PC-3 (cell line): ENCODE measurements at regions not wholly inside any gene's neighbourhood (a gene's known extent, or its start where the extent isn't known, plus 50 kb on each side); places are given as distances from the start of the nearest gene placed in this dataset.
"Not testable (repeated sequence)": the region's sequence is repeated elsewhere in the genome, so short reads cannot be mapped to it uniquely, and the experiment has no call there.

Experiments used
- ATAC-seq: fragments of 200-7000 bp; cut with Tn5 transposase; 2 replicates; pipeline ENCODE4 v1.9.1; 2020; ENCODE audit warnings: mild to moderate bottlenecking, moderate library complexity
- BruUV-seq: library from RNA; stranded (reverse); fragments of 400-500 nt; replicated peaks from 2 replicates; lab custom pipeline; 2021; lab: Mats Ljungman, UMichigan
- CTCF ChIA-PET: fragments of 300-600 bp; sonication (Branson Sonifier 250); formaldehyde crosslinking; loops from one replicate; lab custom pipeline; 2022; ENCODE audit warnings: antibody characterized with exemption; lab: Charles Lee
- POLR2A ChIA-PET: fragments of 300-600 bp; sonication (Branson Sonifier 250); formaldehyde crosslinking; loops from one replicate; lab custom pipeline; 2022; ENCODE audit warnings: antibody characterized with exemption; ENCODE audit not compliant: unreplicated experiment; lab: Charles Lee
- DNase-seq: peaks from one replicate; pipeline ENCODE4 v3.0.0-alpha.2; 2015
- H2AFZ ChIP-seq: fragments of 300-600 bp; sonication (generic); 2 replicates; pipeline ENCODE4 v1.6.0; 2016; ENCODE audit warnings: antibody characterized with exemption, low read length
- H3F3A ChIP-seq: fragments of 300-600 bp; sonication (generic); one replicate; pipeline ENCODE4 v1.6.0; 2017; ENCODE audit warnings: antibody characterized with exemption, low read length, control low read depth, mild to moderate bottlenecking; ENCODE audit not compliant: unreplicated experiment
- H3K27ac ChIP-seq: fragments of 300-600 bp; sonication (generic); 2 replicates; pipeline ENCODE4 v1.5.1; 2016; ENCODE audit warnings: mild to moderate bottlenecking, low read length
- H3K27me3 ChIP-seq: fragments of 300-600 bp; sonication (generic); 2 replicates; pipeline ENCODE4 v1.6.1; 2016; ENCODE audit warnings: low read length, mixed read lengths
- H3K36me3 ChIP-seq: fragments of 300-600 bp; sonication (generic); 2 replicates; pipeline ENCODE4 v1.6.1; 2016; ENCODE audit warnings: low read depth, mixed run types, low read length, mixed read lengths
- H3K4me1 ChIP-seq: fragments of 300-600 bp; sonication (generic); 2 replicates; pipeline ENCODE4 v1.5.1; 2016; ENCODE audit warnings: low read length; ENCODE audit not compliant: insufficient read depth
- H3K4me2 ChIP-seq: fragments of 300-600 bp; sonication (generic); 2 replicates; pipeline ENCODE4 v1.6.0; 2016; ENCODE audit warnings: low read length
- H3K4me3 ChIP-seq: fragments of 300-600 bp; sonication (generic); 2 replicates; pipeline ENCODE4 v1.5.1; 2016; ENCODE audit warnings: mild to moderate bottlenecking, low read length, mixed read lengths
- H3K79me2 ChIP-seq: fragments of 300-600 bp; sonication (generic); 2 replicates; pipeline ENCODE4 v1.6.1; 2017; ENCODE audit warnings: low read length, mixed read lengths
- H3K9ac ChIP-seq: fragments of 300-600 bp; sonication (generic); 2 replicates; pipeline ENCODE4 v1.6.0; 2016; ENCODE audit warnings: mild to moderate bottlenecking, low read length
- H3K9me2 ChIP-seq: fragments of 300-600 bp; sonication (generic); replicated peaks from 2 replicates; pipeline ENCODE4 v1.6.1; 2016; ENCODE audit warnings: mixed run types, low read length, mixed read lengths
- H3K9me3 ChIP-seq: fragments of 300-600 bp; sonication (generic); 2 replicates; pipeline ENCODE4 v1.6.1; 2016; ENCODE audit warnings: low read length, mixed read lengths
- H4K20me1 ChIP-seq: fragments of 300-600 bp; sonication (generic); 2 replicates; pipeline ENCODE4 v1.6.1; 2016; ENCODE audit warnings: low read length, mixed read lengths
- EZH2 ChIP-seq: fragments of 300-600 bp; sonication (generic); IDR thresholded peaks from one replicate; pipeline ENCODE4 v1.6.1; 2017; ENCODE audit warnings: antibody characterized with exemption, mild to moderate bottlenecking, low read length; ENCODE audit not compliant: unreplicated experiment
- EZH2phosphoT487 ChIP-seq: fragments of 300-600 bp; sonication (generic); IDR thresholded peaks from 2 replicates; pipeline ENCODE4 v1.6.1; 2018; ENCODE audit warnings: mild to moderate bottlenecking, antibody characterized with exemption, low read length, borderline replicate concordance
- intact Hi-C: fragments of 100-400 bp; cut with micrococcal nuclease; formaldehyde crosslinking; loops from 2 replicates; pipeline ENCODE4 v1.9.0; 2023
- TF ChIP-seq, protein P1 (sequence below): fragments of 300-600 bp; sonication (generic); conservative IDR thresholded peaks from 2 replicates; pipeline ENCODE4 v1.5.1; 2017; ENCODE audit warnings: antibody characterized with exemption, low read depth, mild to moderate bottlenecking, low read length

DNA sequence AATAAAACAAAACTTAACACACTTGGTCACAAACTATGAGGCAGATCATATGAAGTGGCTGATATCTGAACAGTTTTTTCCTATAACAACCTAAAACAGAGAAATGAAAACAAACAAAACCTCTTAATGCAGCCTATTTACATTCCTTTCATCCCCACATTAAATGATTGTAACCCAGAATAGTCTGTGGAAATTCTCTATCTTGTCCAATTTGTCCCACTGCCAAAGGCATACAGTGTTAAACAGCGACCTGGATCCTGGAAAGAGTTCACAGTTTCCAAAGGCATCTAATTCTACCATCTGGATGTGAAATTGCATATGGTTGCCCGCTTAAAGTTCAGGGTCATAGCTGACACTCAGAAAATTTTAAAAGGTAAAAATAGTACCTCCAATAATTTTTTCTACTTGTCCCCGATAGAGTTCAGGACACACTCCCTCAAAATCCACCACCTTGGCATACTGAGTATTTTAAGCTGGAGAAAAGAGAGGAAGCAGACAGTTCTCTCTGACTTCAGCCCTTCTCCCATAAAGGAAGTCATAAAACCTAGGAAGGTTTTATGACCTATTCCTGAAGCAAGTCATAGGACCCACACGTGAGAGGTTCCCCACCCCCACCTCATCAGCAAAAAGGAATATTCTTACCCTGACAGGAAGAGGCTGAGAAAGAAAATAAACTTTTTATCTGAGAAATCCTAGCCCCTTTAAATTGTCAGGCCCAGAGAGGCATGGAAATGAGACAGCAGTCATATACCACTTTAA is 270.2 kb downstream of the PAPSS1 start:
- no TSS peak for BruUV-seq
- CTCF ChIA-PET = no interaction called here
- DNase-seq (no peak), ATAC-seq (no peak)
- H2AFZ ChIP-seq = no peak overlapping the region
- no peaks in the 10 kb centered on the region for H3K79me2 ChIP-seq
- no peaks in the 10 kb centered on the region for H3K4me1 ChIP-seq
- H3K27me3 ChIP-seq = peaks cover 7% of the 10 kb centered on the region; the same call in 1 of the 2 replicates
- no peak overlapping the region for H3K4me3 ChIP-seq
- no peaks in the 10 kb centered on the region for H3K9me3 ChIP-seq
- H3K27ac ChIP-seq = no peak overlapping the region
- no peaks in the 10 kb centered on the region for H3F3A ChIP-seq
- intact Hi-C loops = no loop called here
- no peaks in the 10 kb centered on the region for H3K9me2 ChIP-seq
- no peak overlapping the region for H3K9ac ChIP-seq
- no peaks in the 10 kb centered on the region for H4K20me1 ChIP-seq
- no peak overlapping the region for H3K4me2 ChIP-seq
- POLR2A ChIA-PET = no interaction called here
- no peaks in the 10 kb centered on the region for H3K36me3 ChIP-seq
- TF ChIP-seq, protein P1, sequence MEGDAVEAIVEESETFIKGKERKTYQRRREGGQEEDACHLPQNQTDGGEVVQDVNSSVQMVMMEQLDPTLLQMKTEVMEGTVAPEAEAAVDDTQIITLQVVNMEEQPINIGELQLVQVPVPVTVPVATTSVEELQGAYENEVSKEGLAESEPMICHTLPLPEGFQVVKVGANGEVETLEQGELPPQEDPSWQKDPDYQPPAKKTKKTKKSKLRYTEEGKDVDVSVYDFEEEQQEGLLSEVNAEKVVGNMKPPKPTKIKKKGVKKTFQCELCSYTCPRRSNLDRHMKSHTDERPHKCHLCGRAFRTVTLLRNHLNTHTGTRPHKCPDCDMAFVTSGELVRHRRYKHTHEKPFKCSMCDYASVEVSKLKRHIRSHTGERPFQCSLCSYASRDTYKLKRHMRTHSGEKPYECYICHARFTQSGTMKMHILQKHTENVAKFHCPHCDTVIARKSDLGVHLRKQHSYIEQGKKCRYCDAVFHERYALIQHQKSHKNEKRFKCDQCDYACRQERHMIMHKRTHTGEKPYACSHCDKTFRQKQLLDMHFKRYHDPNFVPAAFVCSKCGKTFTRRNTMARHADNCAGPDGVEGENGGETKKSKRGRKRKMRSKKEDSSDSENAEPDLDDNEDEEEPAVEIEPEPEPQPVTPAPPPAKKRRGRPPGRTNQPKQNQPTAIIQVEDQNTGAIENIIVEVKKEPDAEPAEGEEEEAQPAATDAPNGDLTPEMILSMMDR = no peak
- no peak for TF ChIP-seq EZH2phosphoT487
- TF ChIP-seq EZH2 = no peak

DNA sequence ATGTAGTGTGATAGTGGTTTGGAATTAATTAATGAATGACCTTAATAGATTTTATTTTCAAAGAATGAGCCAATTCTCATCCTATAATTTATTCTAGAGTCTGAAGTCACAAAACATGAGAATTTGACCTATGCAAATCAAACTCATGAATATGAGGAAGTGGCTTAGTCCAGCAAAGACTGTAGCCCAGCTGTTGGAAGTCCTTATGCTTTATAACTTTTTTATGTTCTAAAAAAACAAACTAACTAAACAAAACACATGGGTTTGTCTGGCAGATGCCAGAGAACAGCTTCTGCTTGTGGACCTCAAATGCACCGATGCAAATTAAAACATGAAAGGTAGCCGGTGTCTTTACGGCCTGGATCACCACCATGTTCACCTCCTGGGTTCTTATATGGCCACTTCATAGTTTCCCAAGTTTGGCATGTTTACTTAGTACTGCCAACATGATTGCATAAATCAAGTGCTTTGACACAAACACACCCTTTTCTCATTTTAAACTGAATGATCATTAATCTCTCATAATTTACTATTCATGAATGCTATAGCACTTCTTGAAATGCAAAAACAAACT is 277.4 kb downstream of the PAPSS1 start:
- ATAC-seq (no peak), DNase-seq (no peak)
- intact Hi-C loops = no loop called here
- H3K9ac ChIP-seq = no peak overlapping the region
- H3K9me2 ChIP-seq = no peaks in the 10 kb centered on the region
- BruUV-seq = no TSS peak
- no peaks in the 10 kb centered on the region for H3K27me3 ChIP-seq
- TF ChIP-seq, protein P1 = no peak
- TF ChIP-seq EZH2 (no peak), EZH2phosphoT487 (no peak)
- no peaks in the 10 kb centered on the region for H3K9me3 ChIP-seq
- H2AFZ ChIP-seq = no peak overlapping the region
- ChIA-PET CTCF (no interaction called here), POLR2A (no interaction called here)
- H3K79me2 ChIP-seq = no peaks in the 10 kb centered on the region
- H3K4me2 ChIP-seq = no peak overlapping the region
- no peaks in the 10 kb centered on the region for H3F3A ChIP-seq
- H3K4me3 ChIP-seq = no peak overlapping the region
- H3K36me3 ChIP-seq = no peaks in the 10 kb centered on the region
- no peaks in the 10 kb centered on the region for H3K4me1 ChIP-seq
- no peak overlapping the region for H3K27ac ChIP-seq
- no peaks in the 10 kb centered on the region for H4K20me1 ChIP-seq

DNA sequence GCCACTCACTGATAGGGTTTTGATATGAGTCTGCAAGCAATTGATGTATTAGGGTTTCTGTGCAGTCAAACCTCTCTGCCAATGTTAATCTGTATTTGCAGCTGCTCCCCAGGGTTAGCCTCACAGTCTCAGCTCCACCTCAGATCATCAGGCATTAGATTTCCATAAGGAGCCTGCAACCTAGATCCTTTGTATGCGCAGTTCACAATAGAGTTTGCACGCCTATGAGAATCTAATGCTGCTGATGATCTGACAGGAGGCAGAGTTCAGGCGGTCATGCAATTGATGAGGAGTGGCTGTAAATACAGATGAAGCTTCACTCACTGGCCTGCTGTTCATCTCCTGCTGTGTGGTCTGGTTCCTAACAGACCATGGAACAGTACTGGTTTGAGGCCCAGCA is 280.6 kb downstream of the PAPSS1 start:
- no TSS peak for BruUV-seq
- H3K27ac ChIP-seq = no peak overlapping the region
- no peak overlapping the region for H2AFZ ChIP-seq
- intact Hi-C loops = no loop called here
- ATAC-seq (no peak), DNase-seq (no peak)
- ChIA-PET CTCF (no interaction called here), POLR2A (no interaction called here)
- no peaks in the 10 kb centered on the region for H3K9me2 ChIP-seq
- no peaks in the 10 kb centered on the region for H3K27me3 ChIP-seq
- H3K9ac ChIP-seq = no peak overlapping the region
- no peak overlapping the region for H3K4me3 ChIP-seq
- no peaks in the 10 kb centered on the region for H3K4me1 ChIP-seq
- no peaks in the 10 kb centered on the region for H3K79me2 ChIP-seq
- TF ChIP-seq, protein P1 = no peak
- TF ChIP-seq EZH2 (no peak), EZH2phosphoT487 (no peak)
- no peaks in the 10 kb centered on the region for H4K20me1 ChIP-seq
- no peaks in the 10 kb centered on the region for H3F3A ChIP-seq
- no peaks in the 10 kb centered on the region for H3K36me3 ChIP-seq
- no peaks in the 10 kb centered on the region for H3K9me3 ChIP-seq
- H3K4me2 ChIP-seq = no peak overlapping the region

DNA sequence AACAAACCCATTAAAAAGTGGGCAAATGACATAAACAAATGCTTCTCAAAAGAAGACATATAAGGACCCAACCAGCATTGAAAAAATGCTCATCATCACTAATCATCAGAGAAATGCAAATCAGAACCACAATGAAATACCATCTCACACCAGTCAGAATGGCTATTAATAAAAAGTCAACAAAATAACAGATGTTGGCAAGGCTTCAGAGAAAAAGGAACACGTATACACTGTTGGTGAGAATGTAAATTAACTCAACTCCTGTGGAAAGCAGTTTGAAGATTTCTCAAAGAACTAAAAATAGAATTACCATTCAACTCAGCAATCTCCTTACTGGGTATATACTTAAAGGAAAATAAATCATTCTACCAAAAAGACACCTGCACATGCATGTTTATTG is 283.6 kb downstream of the PAPSS1 start:
- H3K4me3 ChIP-seq, H3K9me2 ChIP-seq, ATAC-seq, H3K9ac ChIP-seq, H3K79me2 ChIP-seq, H3K27ac ChIP-seq, H2AFZ ChIP-seq, H3K4me1 ChIP-seq, H3F3A ChIP-seq, CTCF ChIA-PET, intact Hi-C loops, POLR2A ChIA-PET, H3K27me3 ChIP-seq, H3K4me2 ChIP-seq, DNase-seq, H4K20me1 ChIP-seq, BruUV-seq, H3K36me3 ChIP-seq, H3K9me3 ChIP-seq: not testable (repeated sequence)
